Spleen (tissue), 11 donors: ENCODE measurements at regions not wholly inside any gene's neighbourhood (a gene's known extent, or its start where the extent isn't known, plus 50 kb on each side); places are given as distances from the start of the nearest gene placed in this dataset.

Source experiments
- DNase-seq: peaks from one replicate; pipeline ENCODE4 v3.0.0-alpha.2; 2020
- H3K27ac ChIP-seq, 8 donors: fragments of 200-600 bp; sonication (generic) in 7 of 8; 1 replicate in 4 of 8; 2 replicates in 4 of 8; pipeline versions ENCODE4 v1.5.0 to v1.8.0; 2016 to 2021; ENCODE audit warnings: inconsistent platforms in 4 of 8, mild to moderate bottlenecking in 4 of 8, moderate library complexity in 1 of 8
- H3K27me3 ChIP-seq, 7 donors: fragments of 200-600 bp; sonication (generic) in 6 of 7; replicated peaks in 1 of 7; 1 replicate in 4 of 7; 2 replicates in 3 of 7; pipeline versions ENCODE4 v1.5.0 to v1.8.0; 2016 to 2021; ENCODE audit warnings: inconsistent platforms in 3 of 7, mild to moderate bottlenecking in 1 of 7
- H3K36me3 ChIP-seq, 6 donors: fragments of 200-600 bp; sonication (generic) in 5 of 6; 1 replicate in 4 of 6; 2 replicates in 2 of 6; pipeline versions ENCODE4 v1.5.0 to v1.8.0; 2016 to 2021; ENCODE audit warnings: inconsistent platforms in 2 of 6
- H3K4me1 ChIP-seq, 6 donors: fragments of 200-600 bp; sonication (generic) in 5 of 6; 1 replicate in 3 of 6; 2 replicates in 3 of 6; pipeline versions ENCODE4 v1.5.0 to v1.8.0; 2016 to 2021; ENCODE audit warnings: inconsistent platforms in 3 of 6
- H3K4me3 ChIP-seq, 8 donors: fragments of 200-600 bp; sonication (generic) in 7 of 8; 1 replicate in 4 of 8; 2 replicates in 4 of 8; pipeline versions ENCODE4 v1.5.0 to v1.8.0; 2016 to 2021; ENCODE audit warnings: inconsistent platforms in 4 of 8, mild to moderate bottlenecking in 4 of 8, moderate library complexity in 2 of 8
- H3K9me3 ChIP-seq, 8 donors: fragments of 200-600 bp; sonication (generic) in 7 of 8; 1 replicate in 4 of 8; 2 replicates in 4 of 8; pipeline versions ENCODE4 v1.5.0 to v1.8.0; 2016 to 2021; ENCODE audit warnings: inconsistent platforms in 4 of 8
- POLR2A ChIP-seq, 3 donors: fragments of 450-650 bp; IDR thresholded peaks; one replicate each; pipeline ENCODE4 v1.5.1; 2017; ENCODE audit warnings: antibody characterized with exemption in 3 of 3, mild to moderate bottlenecking in 1 of 3
- POLR2AphosphoS5 ChIP-seq, 3 donors: sonication (generic); formaldehyde crosslinking; IDR thresholded peaks; one replicate each; pipeline ENCODE4 v1.5.1; 2017; ENCODE audit warnings: antibody characterized with exemption in 3 of 3
- WGBS, 5 donors: extraction: QIAGEN DNeasy Blood & Tissue Kit in 3 of 5; methylation state at CpG; one replicate each; pipeline versions ENCODE4 v1.1.5 to v1.1.7; 2013 to 2018; 5-methylcytosine and 5-hydroxymethylcytosine counted together
- intact Hi-C: fragments of 100-400 bp; cut with DNase I; formaldehyde crosslinking; loops from one replicate; pipeline ENCODE4 v1.15.0; 2023; ENCODE audit warnings: low total_unique reads
- TF ChIP-seq, protein P1 (sequence below), 11 experiments: fragments of 200-600 bp in 7 of 11; fragments of 450-650 bp in 4 of 11; sonication (generic) in 4 of 11; IDR thresholded peaks in 8 of 11; conservative IDR thresholded peaks in 3 of 11; 1 replicate in 7 of 11; 2 replicates in 4 of 11; pipeline versions ENCODE4 v1.4.0 to v1.8.0; 2016 to 2021; ENCODE audit warnings: antibody characterized with exemption in 11 of 11, inconsistent platforms in 4 of 11, mild to moderate bottlenecking in 1 of 11
- donor health status: healthy with polysubstance abuse.
- donor health status: DM: no; HTN: no; CAD: no; lungs with moderate emphysema.
- donor health status: DM: no; HTN: no; CAD: no.
- donor health status: Bipolar disorder and iron deficiency.
- donor health status: healthy.
- donor health status: DM: no; HTN: no; CAD: no.
- donor health status: DM: yes; HTN: yes; CAD: no.

DNA sequence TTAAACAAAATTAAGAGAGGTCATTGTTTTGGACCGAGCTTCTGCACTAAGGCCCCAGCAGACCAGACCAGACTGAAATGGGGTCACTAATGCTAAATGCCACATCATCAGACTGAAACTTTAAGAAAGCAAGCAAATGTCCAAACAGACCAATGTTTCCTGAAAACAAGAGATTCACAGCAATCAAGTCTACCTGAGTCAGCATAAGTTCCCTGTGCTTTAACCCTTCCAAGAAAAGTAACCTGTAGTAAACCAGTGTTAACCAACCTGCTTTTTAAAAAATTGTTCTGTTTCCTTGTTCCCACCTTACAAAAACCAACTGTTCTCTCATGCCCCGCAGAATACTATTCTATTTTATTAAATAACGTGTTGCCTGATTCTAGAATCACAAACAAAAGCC, 241.1 kb upstream of the GADL1 start:
- H3K27ac ChIP-seq: no peak overlapping the region
- H3K4me1 ChIP-seq: no peaks in the 10 kb centered on the region
- no peaks in the 10 kb centered on the region for H3K36me3 ChIP-seq
- WGBS, 5 donors: 74 to 94% (median 77%) methylated on average over 3 of the region's 3 CpGs
- TF ChIP-seq, protein P1, sequence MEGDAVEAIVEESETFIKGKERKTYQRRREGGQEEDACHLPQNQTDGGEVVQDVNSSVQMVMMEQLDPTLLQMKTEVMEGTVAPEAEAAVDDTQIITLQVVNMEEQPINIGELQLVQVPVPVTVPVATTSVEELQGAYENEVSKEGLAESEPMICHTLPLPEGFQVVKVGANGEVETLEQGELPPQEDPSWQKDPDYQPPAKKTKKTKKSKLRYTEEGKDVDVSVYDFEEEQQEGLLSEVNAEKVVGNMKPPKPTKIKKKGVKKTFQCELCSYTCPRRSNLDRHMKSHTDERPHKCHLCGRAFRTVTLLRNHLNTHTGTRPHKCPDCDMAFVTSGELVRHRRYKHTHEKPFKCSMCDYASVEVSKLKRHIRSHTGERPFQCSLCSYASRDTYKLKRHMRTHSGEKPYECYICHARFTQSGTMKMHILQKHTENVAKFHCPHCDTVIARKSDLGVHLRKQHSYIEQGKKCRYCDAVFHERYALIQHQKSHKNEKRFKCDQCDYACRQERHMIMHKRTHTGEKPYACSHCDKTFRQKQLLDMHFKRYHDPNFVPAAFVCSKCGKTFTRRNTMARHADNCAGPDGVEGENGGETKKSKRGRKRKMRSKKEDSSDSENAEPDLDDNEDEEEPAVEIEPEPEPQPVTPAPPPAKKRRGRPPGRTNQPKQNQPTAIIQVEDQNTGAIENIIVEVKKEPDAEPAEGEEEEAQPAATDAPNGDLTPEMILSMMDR (IDR thresholded peaks at IDR 0.05 in 8 of 11, conservative IDR thresholded peaks at IDR 0.05 in 3 of 11): no peak
- TF ChIP-seq POLR2AphosphoS5 (IDR thresholded peaks at IDR 0.05) (no peak), POLR2A (IDR thresholded peaks at IDR 0.05) (no peak)
- H3K9me3 ChIP-seq: no peaks in the 10 kb centered on the region
- intact Hi-C loops: no loop called here
- no peak overlapping the region for H3K4me3 ChIP-seq
- no peak for DNase-seq
- no peaks in the 10 kb centered on the region for H3K27me3 ChIP-seq

DNA sequence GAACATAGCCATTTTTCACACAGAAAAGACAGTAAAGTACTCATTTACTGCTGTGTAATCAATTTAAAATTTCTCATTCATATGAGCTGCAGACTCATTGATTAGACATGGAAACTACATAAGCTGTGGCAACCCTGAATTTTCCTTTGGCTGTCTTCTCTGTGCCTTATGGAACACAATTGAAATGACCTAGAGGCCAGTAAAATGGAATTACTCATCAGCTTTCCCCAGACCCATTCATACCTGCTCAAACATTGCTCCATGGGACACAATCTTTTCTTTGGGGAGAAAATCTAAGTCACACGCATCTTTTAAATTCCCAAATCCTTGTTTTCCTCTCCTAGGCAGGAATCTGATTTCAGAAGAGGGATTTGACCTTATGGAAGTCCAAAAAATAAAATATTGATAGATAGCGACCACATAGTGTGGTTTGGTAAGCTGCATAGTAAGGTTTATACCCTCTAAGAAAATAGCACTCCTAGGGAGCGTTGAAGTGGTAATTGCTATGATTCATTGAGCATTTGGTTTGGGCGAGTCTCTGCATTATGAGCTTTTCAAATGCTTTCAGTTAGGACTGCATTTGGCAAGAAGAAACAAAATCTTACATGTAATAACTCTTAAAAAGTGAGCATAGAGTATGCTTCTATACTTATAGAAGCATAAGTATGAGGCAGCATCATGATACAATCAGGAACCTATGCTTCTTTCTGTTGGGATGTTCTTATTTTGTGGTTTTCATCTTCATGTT, 243.4 kb upstream of the GADL1 start:
- TF ChIP-seq, protein P1 (IDR thresholded peaks at IDR 0.05 in 8 of 11, conservative IDR thresholded peaks at IDR 0.05 in 3 of 11): no peak
- TF ChIP-seq POLR2A (IDR thresholded peaks at IDR 0.05): no peak
- no peak for TF ChIP-seq POLR2AphosphoS5 (IDR thresholded peaks at IDR 0.05)
- Histone ChIP-seq H3K9me3 (no peaks in the 10 kb centered on the region), H3K27ac (no peak overlapping the region), H3K4me1 (no peaks in the 10 kb centered on the region), H3K36me3 (no peaks in the 10 kb centered on the region), H3K4me3 (no peak overlapping the region), H3K27me3 (no peaks in the 10 kb centered on the region)
- intact Hi-C loops: no loop called here
- no peak for DNase-seq
- WGBS, 5 donors: 86 to 97% (median 89%) methylated on average over 4 of the region's 4 CpGs

DNA sequence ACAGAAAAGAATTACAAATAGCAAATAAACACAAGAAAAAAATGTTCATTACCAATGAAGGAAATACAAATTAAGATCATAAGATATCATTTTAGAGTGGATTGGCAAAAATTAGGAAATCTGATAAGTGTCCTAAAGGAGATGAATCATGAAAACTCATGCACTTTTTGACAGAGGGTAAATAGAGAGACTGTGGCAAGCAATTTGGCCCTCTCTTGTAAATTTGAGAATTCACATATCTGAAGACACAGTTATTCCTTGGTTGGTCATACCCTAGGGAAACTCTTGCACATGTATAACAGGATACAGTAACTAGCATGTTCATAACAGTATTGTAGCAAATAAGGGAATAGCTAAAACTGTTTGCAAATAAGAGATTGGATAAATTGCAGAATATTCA, 246.0 kb upstream of the GADL1 start:
- TF ChIP-seq POLR2A (IDR thresholded peaks at IDR 0.05) (no peak), POLR2AphosphoS5 (IDR thresholded peaks at IDR 0.05) (no peak)
- TF ChIP-seq, protein P1 (IDR thresholded peaks at IDR 0.05 in 8 of 11, conservative IDR thresholded peaks at IDR 0.05 in 3 of 11): no peak
- DNase-seq: no peak
- no peaks in the 10 kb centered on the region for H3K36me3 ChIP-seq
- no peak overlapping the region for H3K4me3 ChIP-seq
- no peaks in the 10 kb centered on the region for H3K27me3 ChIP-seq
- intact Hi-C loops: no loop called here
- no peak overlapping the region for H3K27ac ChIP-seq
- H3K9me3 ChIP-seq: no peaks in the 10 kb centered on the region
- no peaks in the 10 kb centered on the region for H3K4me1 ChIP-seq

DNA sequence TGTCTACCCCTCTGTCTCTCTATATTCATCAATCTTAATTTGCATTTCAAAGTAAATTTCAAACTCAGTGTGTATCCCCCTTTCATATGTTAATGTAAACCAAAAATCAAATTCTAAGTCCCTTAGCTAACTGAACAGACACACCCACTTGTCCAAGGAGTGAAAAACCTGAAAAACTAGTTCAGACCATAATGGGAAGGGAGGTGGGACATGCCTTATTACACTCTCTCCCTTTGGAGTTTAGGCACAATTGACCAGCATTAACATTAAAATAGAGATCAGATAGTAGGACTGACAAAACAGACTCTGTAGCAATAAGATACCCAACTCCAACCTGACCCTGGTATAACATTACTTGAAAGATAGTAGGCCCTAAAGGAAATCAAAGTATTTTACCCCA, 247.7 kb upstream of the GADL1 start:
- DNase-seq: no peak
- intact Hi-C loops: no loop called here
- no peaks in the 10 kb centered on the region for H3K4me1 ChIP-seq
- H3K4me3 ChIP-seq: no peak overlapping the region
- H3K27me3 ChIP-seq: no peaks in the 10 kb centered on the region
- H3K27ac ChIP-seq: no peak overlapping the region
- H3K36me3 ChIP-seq: no peaks in the 10 kb centered on the region
- TF ChIP-seq POLR2AphosphoS5 (IDR thresholded peaks at IDR 0.05): no peak
- TF ChIP-seq, protein P1 (IDR thresholded peaks at IDR 0.05 in 8 of 11, conservative IDR thresholded peaks at IDR 0.05 in 3 of 11): no peak
- TF ChIP-seq POLR2A (IDR thresholded peaks at IDR 0.05): no peak
- H3K9me3 ChIP-seq: peaks cover 0 to 7% (median 3%) of the 10 kb centered on the region in 8 donors
